ENCODE measurements at regions not wholly inside any gene's neighbourhood (a gene's known extent, or its start where the extent isn't known, plus 50 kb on each side); places are given as distances from the start of the nearest gene placed in this dataset.

- DNase-seq (ENCODE audit: low spot score) = no peak
- Histone ChIP-seq H3K27me3 (no peaks in the 10 kb centered on the region), H3K9me3 (ENCODE audit: low read depth) (no peaks in the 10 kb centered on the region), H3K27ac (no peak overlapping the region), H2AFZ (no peak overlapping the region), H3K9me2 (replicated peaks; ENCODE audit: insufficient read depth) (no peaks in the 10 kb centered on the region), H3K4me2 (no peak overlapping the region), H4K20me1 (ENCODE audit: insufficient read depth, poor library complexity, severe bottlenecking) (no peaks in the 10 kb centered on the region), H3K4me1 (ENCODE audit: insufficient read depth) (no peaks in the 10 kb centered on the region), H3K79me2 (no peaks in the 10 kb centered on the region), H3K36me3 (replicated peaks; ENCODE audit: insufficient read depth, low read depth) (no peaks in the 10 kb centered on the region), H3K4me3 (no peak overlapping the region)
- TF ChIP-seq CTCF (IDR thresholded peaks at IDR 0.05; ENCODE audit: poor library complexity) (no peak), EZH2 (IDR thresholded peaks at IDR 0.05; ENCODE audit: borderline replicate concordance) (no peak), EZH2phosphoT487 (IDR thresholded peaks at IDR 0.05; ENCODE audit: low read depth, severe bottlenecking, unreplicated experiment) (no peak)
- WGBS (ENCODE audit: low lambda C conversion rate, missing lambda C conversion rate) = 61% methylated on average over 2 of the region's 2 CpGs
Measured at GRCh38 chr11:10619131-10619680, 50.7 kb upstream of the LYVE1 start.

DNA sequence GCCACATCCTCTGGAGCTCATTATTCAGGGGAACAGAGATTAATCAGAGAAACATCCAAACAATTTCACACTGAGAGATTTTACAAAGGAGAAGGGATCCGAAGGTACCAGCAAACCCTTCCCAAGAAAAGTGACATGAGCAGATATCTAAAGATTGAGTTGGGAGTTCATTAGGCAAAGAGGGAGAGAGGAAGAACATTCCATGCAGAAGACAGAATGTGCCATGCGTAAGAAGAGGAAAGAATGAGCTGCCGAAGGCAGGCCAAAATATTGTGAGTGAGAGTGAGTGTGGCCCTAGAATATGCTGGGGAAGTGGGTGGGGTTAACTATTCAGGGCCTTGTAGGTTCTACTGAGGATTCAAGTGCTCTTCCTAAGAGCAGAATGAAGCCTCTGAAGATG, 50.0 kb upstream of the LYVE1 start:
- WGBS (ENCODE audit: low lambda C conversion rate, missing lambda C conversion rate) = 81% methylated on average over 3 of the region's 3 CpGs
- TF ChIP-seq EZH2phosphoT487 (IDR thresholded peaks at IDR 0.05; ENCODE audit: low read depth, severe bottlenecking, unreplicated experiment) = no peak
- no peak for TF ChIP-seq CTCF (IDR thresholded peaks at IDR 0.05; ENCODE audit: poor library complexity)
- TF ChIP-seq EZH2 (IDR thresholded peaks at IDR 0.05; ENCODE audit: borderline replicate concordance) = no peak
- Histone ChIP-seq H3K9me3 (ENCODE audit: low read depth) (no peaks in the 10 kb centered on the region), H3K79me2 (no peaks in the 10 kb centered on the region), H3K4me3 (no peak overlapping the region), H3K36me3 (replicated peaks; ENCODE audit: insufficient read depth, low read depth) (no peaks in the 10 kb centered on the region), H3K27me3 (no peaks in the 10 kb centered on the region), H3K27ac (no peak overlapping the region), H4K20me1 (ENCODE audit: insufficient read depth, poor library complexity, severe bottlenecking) (no peaks in the 10 kb centered on the region), H3K4me2 (no peak overlapping the region), H3K4me1 (ENCODE audit: insufficient read depth) (no peaks in the 10 kb centered on the region), H2AFZ (no peak overlapping the region), H3K9me2 (replicated peaks; ENCODE audit: insufficient read depth) (no peaks in the 10 kb centered on the region)
- no peak for DNase-seq (ENCODE audit: low spot score)
